ENCODE measurements at regions not wholly inside any gene's neighbourhood (a gene's known extent, or its start where the extent isn't known, plus 50 kb on each side); places are given as distances from the start of the nearest gene placed in this dataset.

DNA sequence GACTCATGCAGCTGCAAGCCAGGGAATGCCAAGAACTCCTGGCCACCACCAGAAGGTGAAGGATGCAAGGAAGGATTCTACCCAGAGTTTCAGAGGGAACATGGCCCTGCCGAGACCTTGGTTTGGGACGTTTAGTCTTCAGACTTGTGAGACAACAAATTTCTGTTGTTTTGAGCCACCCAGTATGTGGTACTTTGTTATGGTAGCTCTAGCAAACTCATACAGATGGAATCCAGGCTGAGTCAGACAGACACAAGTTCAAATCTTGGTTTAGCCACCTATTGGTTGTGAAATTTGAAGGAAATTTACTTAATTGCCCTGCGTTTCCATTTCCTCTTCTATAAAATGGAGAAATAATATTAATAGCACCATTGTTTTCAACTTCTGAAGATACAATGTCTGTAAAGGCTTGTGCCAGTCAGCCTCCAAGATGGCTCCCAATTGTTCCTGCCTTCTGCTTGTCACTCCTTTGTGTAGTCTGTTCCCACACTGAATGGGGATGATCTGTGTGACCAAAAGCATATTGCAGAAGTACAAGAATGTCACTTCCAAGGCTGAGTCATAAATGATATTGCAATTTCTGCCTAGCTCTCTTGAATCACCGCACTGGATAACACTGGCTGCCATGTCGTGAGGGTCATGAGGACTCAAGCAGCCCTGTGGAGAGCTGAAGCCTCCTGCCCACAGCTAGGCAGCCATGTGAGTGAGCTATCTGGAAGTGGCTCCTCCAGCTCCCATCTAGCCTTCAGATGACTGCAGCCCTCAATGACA lies 223.5 kb upstream of the PROK2 start:
- peak; percentile 9 for FAIRE-seq
- Histone ChIP-seq H3K27ac (ENCODE audit: low read depth, low read length) (no peak overlapping the region), H4K20me1 (ENCODE audit: insufficient read depth, low read length) (no peaks in the 10 kb centered on the region), H3K9ac (ENCODE audit: low read length) (no peak overlapping the region), H3K27me3 (ENCODE audit: insufficient read depth, low read length) (peaks cover 9% of the 10 kb centered on the region), H2AFZ (ENCODE audit: low read depth, low read length) (no peak overlapping the region), H3K79me2 (ENCODE audit: insufficient read depth, low read length) (no peaks in the 10 kb centered on the region), H3K4me2 (ENCODE audit: low read length) (no peak overlapping the region), H3K4me3 (ENCODE audit: insufficient read depth, low read depth, low read length) (no peak overlapping the region), H3K9me3 (ENCODE audit: insufficient read depth, low read depth, low read length) (no peaks in the 10 kb centered on the region), H3K4me1 (ENCODE audit: insufficient read depth, low read length) (no peaks in the 10 kb centered on the region), H3K36me3 (ENCODE audit: insufficient read depth, low read length) (no peaks in the 10 kb centered on the region)
- H3K4me1 Mint-ChIP-seq (ENCODE audit: low read depth, unreplicated experiment) = peaks cover 14% of the 10 kb centered on the region
- H3K4me3 Mint-ChIP-seq (ENCODE audit: unreplicated experiment) = no peak overlapping the region
- peaks cover 9% of the 10 kb centered on the region for H3K9me3 Mint-ChIP-seq (ENCODE audit: unreplicated experiment)
- peaks cover 3% of the 10 kb centered on the region for H3K27me3 Mint-ChIP-seq (ENCODE audit: low read depth, unreplicated experiment)
- no peak for TF ChIP-seq EZH2 (IDR thresholded peaks at IDR 0.05; ENCODE audit: insufficient read depth, low read length)
- TF ChIP-seq, protein P1, sequence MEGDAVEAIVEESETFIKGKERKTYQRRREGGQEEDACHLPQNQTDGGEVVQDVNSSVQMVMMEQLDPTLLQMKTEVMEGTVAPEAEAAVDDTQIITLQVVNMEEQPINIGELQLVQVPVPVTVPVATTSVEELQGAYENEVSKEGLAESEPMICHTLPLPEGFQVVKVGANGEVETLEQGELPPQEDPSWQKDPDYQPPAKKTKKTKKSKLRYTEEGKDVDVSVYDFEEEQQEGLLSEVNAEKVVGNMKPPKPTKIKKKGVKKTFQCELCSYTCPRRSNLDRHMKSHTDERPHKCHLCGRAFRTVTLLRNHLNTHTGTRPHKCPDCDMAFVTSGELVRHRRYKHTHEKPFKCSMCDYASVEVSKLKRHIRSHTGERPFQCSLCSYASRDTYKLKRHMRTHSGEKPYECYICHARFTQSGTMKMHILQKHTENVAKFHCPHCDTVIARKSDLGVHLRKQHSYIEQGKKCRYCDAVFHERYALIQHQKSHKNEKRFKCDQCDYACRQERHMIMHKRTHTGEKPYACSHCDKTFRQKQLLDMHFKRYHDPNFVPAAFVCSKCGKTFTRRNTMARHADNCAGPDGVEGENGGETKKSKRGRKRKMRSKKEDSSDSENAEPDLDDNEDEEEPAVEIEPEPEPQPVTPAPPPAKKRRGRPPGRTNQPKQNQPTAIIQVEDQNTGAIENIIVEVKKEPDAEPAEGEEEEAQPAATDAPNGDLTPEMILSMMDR (IDR thresholded peaks at IDR 0.05; ENCODE audit: insufficient read depth, low read depth, low read length) = no peak
- DNase-seq (ENCODE audit: low read depth) = no peak
- H3K27ac Mint-ChIP-seq (ENCODE audit: unreplicated experiment) = no peak overlapping the region
- no peaks in the 10 kb centered on the region for H3K36me3 Mint-ChIP-seq (ENCODE audit: low read depth, unreplicated experiment)

DNA sequence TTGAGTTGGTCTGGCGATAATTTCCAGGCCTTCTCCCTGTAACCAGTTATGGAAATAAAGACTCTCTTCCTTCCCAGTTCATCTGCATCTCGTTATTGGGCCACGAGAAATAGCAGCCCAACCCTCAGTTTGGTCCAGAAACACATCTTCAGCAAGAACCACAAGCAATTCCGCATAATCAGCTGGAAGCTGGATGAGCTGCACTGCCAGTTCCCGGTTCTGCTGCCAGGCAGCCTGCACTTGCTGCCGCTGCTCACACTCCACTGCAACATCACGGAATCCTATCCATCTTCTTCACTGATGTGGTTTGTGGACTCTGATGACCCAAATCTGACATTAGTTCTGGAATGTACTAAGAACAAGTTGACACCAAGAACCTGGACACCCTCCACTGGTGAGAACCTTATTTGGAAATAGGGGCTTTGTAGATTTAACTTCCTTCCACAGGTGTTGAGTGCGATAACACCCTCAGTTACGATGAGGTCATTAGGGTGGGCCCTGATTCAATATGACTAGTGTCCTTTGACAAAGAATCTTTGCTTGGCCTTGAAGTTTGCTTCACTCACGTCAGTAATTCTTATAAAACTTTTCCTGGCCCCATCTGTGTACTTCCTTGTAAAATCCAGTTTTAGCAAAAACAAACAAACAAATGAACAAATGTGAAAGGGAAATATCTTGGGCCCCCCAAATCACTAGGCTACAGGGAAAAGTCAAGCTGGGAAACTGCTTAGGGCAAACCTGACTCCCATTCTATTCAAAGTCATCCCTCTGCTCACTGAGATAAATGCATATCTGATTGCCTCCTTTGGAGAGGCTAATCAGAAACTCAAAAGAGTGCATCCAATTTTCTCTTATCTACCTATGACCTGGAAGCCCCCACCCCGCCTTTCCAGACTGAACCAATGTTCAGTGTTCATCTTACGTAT lies 221.9 kb upstream of the PROK2 start:
- TF ChIP-seq EZH2 (IDR thresholded peaks at IDR 0.05; ENCODE audit: insufficient read depth, low read length) = no peak
- TF ChIP-seq, protein P1 (IDR thresholded peaks at IDR 0.05; ENCODE audit: insufficient read depth, low read depth, low read length) = no peak
- no peak overlapping the region for H3K4me2 ChIP-seq (ENCODE audit: low read length)
- H3K4me3 ChIP-seq (ENCODE audit: insufficient read depth, low read depth, low read length) = no peak overlapping the region
- H3K9ac ChIP-seq (ENCODE audit: low read length) = no peak overlapping the region
- Mint-ChIP-seq H3K27me3 (ENCODE audit: low read depth, unreplicated experiment) (peaks cover 7% of the 10 kb centered on the region), H3K4me1 (ENCODE audit: low read depth, unreplicated experiment) (peaks cover 13% of the 10 kb centered on the region), H3K9me3 (ENCODE audit: unreplicated experiment) (peaks cover 5% of the 10 kb centered on the region), H3K27ac (ENCODE audit: unreplicated experiment) (peak overlapping the region; percentile 7), H3K36me3 (ENCODE audit: low read depth, unreplicated experiment) (no peaks in the 10 kb centered on the region), H3K4me3 (ENCODE audit: unreplicated experiment) (no peak overlapping the region)
- no peak for DNase-seq (ENCODE audit: low read depth)
- H3K9me3 ChIP-seq (ENCODE audit: insufficient read depth, low read depth, low read length) = no peaks in the 10 kb centered on the region
- H3K79me2 ChIP-seq (ENCODE audit: insufficient read depth, low read length) = no peaks in the 10 kb centered on the region
- H2AFZ ChIP-seq (ENCODE audit: low read depth, low read length) = no peak overlapping the region
- peaks cover 11% of the 10 kb centered on the region for H3K27me3 ChIP-seq (ENCODE audit: insufficient read depth, low read length)
- FAIRE-seq = no peak
- no peaks in the 10 kb centered on the region for H3K36me3 ChIP-seq (ENCODE audit: insufficient read depth, low read length)
- no peaks in the 10 kb centered on the region for H3K4me1 ChIP-seq (ENCODE audit: insufficient read depth, low read length)
- no peak overlapping the region for H3K27ac ChIP-seq (ENCODE audit: low read depth, low read length)
- H4K20me1 ChIP-seq (ENCODE audit: insufficient read depth, low read length) = no peaks in the 10 kb centered on the region

Measured in astrocyte (in vitro differentiated cells and primary cell).